OCI-LY1 (cell line): ENCODE measurements at regions not wholly inside any gene's neighbourhood (a gene's known extent, or its start where the extent isn't known, plus 50 kb on each side); places are given as distances from the start of the nearest gene placed in this dataset.

Experiments used
- H2AFZ ChIP-seq: fragments of 200-600 bp; sonication (generic), shearing (Covaris generic); 2 replicates; pipeline ENCODE4 v1.6.0; 2014; ENCODE audit warnings: antibody characterized with exemption, mild to moderate bottlenecking, low read length
- H3F3A ChIP-seq: fragments of 200-600 bp; sonication (generic), shearing (Covaris generic); 2 replicates; pipeline ENCODE4 v1.6.0; 2014; ENCODE audit warnings: mild to moderate bottlenecking, antibody characterized with exemption, low read length, moderate library complexity; ENCODE audit not compliant: insufficient read depth
- H3K27ac ChIP-seq: fragments of 200-600 bp; sonication (generic); 2 replicates; pipeline ENCODE4 v1.5.1; 2014; ENCODE audit warnings: low read length, mixed run types, mild to moderate bottlenecking, low read depth; ENCODE audit not compliant: poor library complexity, severe bottlenecking
- H3K27me3 ChIP-seq: fragments of 200-600 bp; sonication (generic); 2 replicates; pipeline ENCODE4 v1.6.0; 2014; ENCODE audit warnings: antibody characterized with exemption, mild to moderate bottlenecking, low read length, moderate library complexity; ENCODE audit not compliant: insufficient read depth
- H3K36me3 ChIP-seq: fragments of 200-600 bp; sonication (generic); 2 replicates; pipeline ENCODE4 v1.6.1; 2014; ENCODE audit warnings: mild to moderate bottlenecking, antibody characterized with exemption, low read length, moderate library complexity, mixed read lengths; ENCODE audit not compliant: insufficient read depth
- H3K4me1 ChIP-seq: fragments of 200-600 bp; sonication (generic); 2 replicates; pipeline ENCODE4 v1.5.1; 2014; ENCODE audit warnings: mild to moderate bottlenecking, low read length, moderate library complexity; ENCODE audit not compliant: insufficient read depth, severe bottlenecking
- H3K4me2 ChIP-seq: fragments of 200-600 bp; sonication (generic), shearing (Covaris generic); 2 replicates; pipeline ENCODE4 v1.6.1; 2014; ENCODE audit warnings: low read length
- H3K4me3 ChIP-seq: fragments of 200-600 bp; sonication (generic); 2 replicates; pipeline ENCODE4 v1.5.1; 2014; ENCODE audit warnings: low read length, low read depth, mild to moderate bottlenecking, mixed read lengths; ENCODE audit not compliant: poor library complexity, severe bottlenecking
- H3K79me2 ChIP-seq: fragments of 200-600 bp; shearing (Covaris generic); 2 replicates; pipeline ENCODE4 v1.6.1; 2016; ENCODE audit warnings: mixed run types, low read length, mixed read lengths; ENCODE audit not compliant: insufficient read depth
- H3K9ac ChIP-seq: fragments of 200-600 bp; sonication (generic), shearing (Covaris generic); 2 replicates; pipeline ENCODE4 v1.6.1; 2014; ENCODE audit warnings: mild to moderate bottlenecking, low read length, mixed read lengths
- H3K9me2 ChIP-seq: fragments of 200-600 bp; sonication (generic), shearing (Covaris generic); 2 replicates; pipeline ENCODE4 v1.6.1; 2014; ENCODE audit warnings: low read depth, mild to moderate bottlenecking, low read length, mixed read lengths
- H3K9me3 ChIP-seq: fragments of 200-600 bp; shearing (Covaris generic); 2 replicates; pipeline ENCODE4 v1.6.1; 2014; ENCODE audit warnings: low read length, mixed read lengths
- H4K20me1 ChIP-seq: fragments of 200-600 bp; sonication (generic), shearing (Covaris generic); 2 replicates; pipeline ENCODE4 v1.6.0; 2016; ENCODE audit warnings: mild to moderate bottlenecking, low read length; ENCODE audit not compliant: insufficient read depth
- EZH2 ChIP-seq: fragments of 200-600 bp; sonication (generic), shearing (Covaris generic); IDR thresholded peaks from 2 replicates; pipeline ENCODE4 v1.8.0; 2017; ENCODE audit warnings: borderline replicate concordance, mixed run types, mild to moderate bottlenecking, antibody characterized with exemption, low read length, moderate library complexity, mixed read lengths
- TF ChIP-seq, protein P1 (sequence below): fragments of 200-600 bp; sonication (generic), shearing (Covaris generic); IDR thresholded peaks from 2 replicates; pipeline ENCODE4 v1.5.1; 2017; ENCODE audit warnings: mild to moderate bottlenecking, antibody characterized with exemption, low read length, moderate library complexity, mixed read lengths

GRCh38 chr3:152531717-152532116 lies 263.0 kb downstream of the MBNL1 start:
- no peaks in the 10 kb centered on the region for H3K79me2 ChIP-seq
- H3K27me3 ChIP-seq: no peaks in the 10 kb centered on the region
- TF ChIP-seq EZH2: no peak
- TF ChIP-seq, protein P1, sequence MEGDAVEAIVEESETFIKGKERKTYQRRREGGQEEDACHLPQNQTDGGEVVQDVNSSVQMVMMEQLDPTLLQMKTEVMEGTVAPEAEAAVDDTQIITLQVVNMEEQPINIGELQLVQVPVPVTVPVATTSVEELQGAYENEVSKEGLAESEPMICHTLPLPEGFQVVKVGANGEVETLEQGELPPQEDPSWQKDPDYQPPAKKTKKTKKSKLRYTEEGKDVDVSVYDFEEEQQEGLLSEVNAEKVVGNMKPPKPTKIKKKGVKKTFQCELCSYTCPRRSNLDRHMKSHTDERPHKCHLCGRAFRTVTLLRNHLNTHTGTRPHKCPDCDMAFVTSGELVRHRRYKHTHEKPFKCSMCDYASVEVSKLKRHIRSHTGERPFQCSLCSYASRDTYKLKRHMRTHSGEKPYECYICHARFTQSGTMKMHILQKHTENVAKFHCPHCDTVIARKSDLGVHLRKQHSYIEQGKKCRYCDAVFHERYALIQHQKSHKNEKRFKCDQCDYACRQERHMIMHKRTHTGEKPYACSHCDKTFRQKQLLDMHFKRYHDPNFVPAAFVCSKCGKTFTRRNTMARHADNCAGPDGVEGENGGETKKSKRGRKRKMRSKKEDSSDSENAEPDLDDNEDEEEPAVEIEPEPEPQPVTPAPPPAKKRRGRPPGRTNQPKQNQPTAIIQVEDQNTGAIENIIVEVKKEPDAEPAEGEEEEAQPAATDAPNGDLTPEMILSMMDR: no peak
- H3K4me2 ChIP-seq: no peak overlapping the region
- H3F3A ChIP-seq: no peaks in the 10 kb centered on the region
- H3K36me3 ChIP-seq: no peaks in the 10 kb centered on the region
- H4K20me1 ChIP-seq: no peaks in the 10 kb centered on the region
- no peak overlapping the region for H2AFZ ChIP-seq
- H3K4me3 ChIP-seq: no peak overlapping the region
- H3K27ac ChIP-seq: no peak overlapping the region
- no peaks in the 10 kb centered on the region for H3K9me3 ChIP-seq
- H3K4me1 ChIP-seq: no peaks in the 10 kb centered on the region
- H3K9ac ChIP-seq: no peak overlapping the region
- no peaks in the 10 kb centered on the region for H3K9me2 ChIP-seq

GRCh38 chr3:152538518-152538917 lies 269.8 kb downstream of the MBNL1 start:
- no peaks in the 10 kb centered on the region for H3K27me3 ChIP-seq
- H3K4me1 ChIP-seq: no peaks in the 10 kb centered on the region
- H3K36me3 ChIP-seq: no peaks in the 10 kb centered on the region

GRCh38 chr3:152539191-152539764 lies 270.5 kb downstream of the MBNL1 start:
- no peak overlapping the region for H3K4me2 ChIP-seq
- H3K27me3 ChIP-seq: no peaks in the 10 kb centered on the region
- no peaks in the 10 kb centered on the region for H3K36me3 ChIP-seq
- no peak for TF ChIP-seq EZH2
- TF ChIP-seq, protein P1: peak; percentile 74; the same call in 1 of the 2 replicates
- H3K27ac ChIP-seq: no peak overlapping the region
- no peaks in the 10 kb centered on the region for H3K9me3 ChIP-seq
- no peaks in the 10 kb centered on the region for H3K4me1 ChIP-seq
- no peak overlapping the region for H2AFZ ChIP-seq
- H4K20me1 ChIP-seq: no peaks in the 10 kb centered on the region
- no peak overlapping the region for H3K9ac ChIP-seq
- no peaks in the 10 kb centered on the region for H3F3A ChIP-seq
- no peak overlapping the region for H3K4me3 ChIP-seq
- no peaks in the 10 kb centered on the region for H3K9me2 ChIP-seq
- H3K79me2 ChIP-seq: no peaks in the 10 kb centered on the region

More at GRCh38 chr3:152538518-152538917, 269.8 kb downstream of the MBNL1 start:
- Histone ChIP-seq H3K4me2 (no peak overlapping the region), H3F3A (no peaks in the 10 kb centered on the region), H3K9me2 (no peaks in the 10 kb centered on the region), H3K9ac (no peak overlapping the region), H3K4me3 (no peak overlapping the region), H2AFZ (no peak overlapping the region), H4K20me1 (no peaks in the 10 kb centered on the region), H3K27ac (no peak overlapping the region), H3K9me3 (no peaks in the 10 kb centered on the region), H3K79me2 (no peaks in the 10 kb centered on the region)
- no peak for TF ChIP-seq EZH2
- TF ChIP-seq, protein P1: no peak
